Muscle of leg (tissue), 3 donors: ENCODE measurements at regions not wholly inside any gene's neighbourhood (a gene's known extent, or its start where the extent isn't known, plus 50 kb on each side); places are given as distances from the start of the nearest gene placed in this dataset.

Experiments used
- DNase-seq: peaks from one replicate; pipeline ENCODE4 v3.0.0; 2013
- H3K27ac ChIP-seq: one replicate; pipeline ENCODE4 v1.5.1; 2013; ENCODE audit warnings: mild to moderate bottlenecking, low read length, control low read depth
- H3K27me3 ChIP-seq: one replicate; pipeline ENCODE4 v1.6.1; 2013; ENCODE audit warnings: low read length; ENCODE audit not compliant: control insufficient read depth, insufficient read depth
- H3K36me3 ChIP-seq: one replicate; pipeline ENCODE4 v1.6.1; 2013; ENCODE audit warnings: low read length; ENCODE audit not compliant: control insufficient read depth, insufficient read depth
- H3K4me1 ChIP-seq: one replicate; pipeline ENCODE4 v1.6.1; 2013; ENCODE audit warnings: low read length; ENCODE audit not compliant: control insufficient read depth, insufficient read depth
- H3K4me3 ChIP-seq: one replicate; pipeline ENCODE4 v1.5.1; 2013; ENCODE audit warnings: low read length, control low read depth
- H3K9me3 ChIP-seq: replicated peaks from 2 replicates; pipeline ENCODE4 v1.6.1; 2013; ENCODE audit warnings: low read depth, low read length; ENCODE audit not compliant: control insufficient read depth
- WGBS: methylation state at CpG from one replicate; pipeline ENCODE4 v1.1.5; 2013; ENCODE audit warnings: missing lambda C conversion rate; ENCODE audit not compliant: insufficient coverage; 5-methylcytosine and 5-hydroxymethylcytosine counted together

DNA sequence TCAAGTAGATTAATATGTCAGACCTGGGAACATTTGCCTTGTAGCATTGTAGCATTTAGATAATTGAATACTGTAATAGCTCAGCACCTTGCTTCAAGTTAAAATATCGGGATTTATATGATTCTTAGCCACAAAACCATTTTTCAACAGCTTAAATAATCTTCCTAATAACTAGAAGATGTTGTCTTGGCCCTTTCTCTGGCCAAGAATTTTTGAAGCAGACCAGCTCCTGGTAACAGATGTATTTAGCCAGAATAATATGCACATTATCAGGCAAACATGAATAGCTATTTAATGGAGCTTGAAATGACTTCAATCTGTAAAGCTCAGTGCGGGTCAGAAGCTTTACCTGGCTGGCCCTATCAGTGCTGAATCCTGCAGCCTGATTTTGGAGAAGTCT lies 913.1 kb downstream of the AACS start:
- no peaks in the 10 kb centered on the region for H3K9me3 ChIP-seq
- peaks cover 6% of the 10 kb centered on the region for H3K4me1 ChIP-seq
- no peak overlapping the region for H3K27ac ChIP-seq
- no peaks in the 10 kb centered on the region for H3K27me3 ChIP-seq
- no peak overlapping the region for H3K4me3 ChIP-seq
- no peaks in the 10 kb centered on the region for H3K36me3 ChIP-seq
- DNase-seq: peak; percentile 51
- WGBS: no CpG with 5 or more reads among the region's 2 CpGs

DNA sequence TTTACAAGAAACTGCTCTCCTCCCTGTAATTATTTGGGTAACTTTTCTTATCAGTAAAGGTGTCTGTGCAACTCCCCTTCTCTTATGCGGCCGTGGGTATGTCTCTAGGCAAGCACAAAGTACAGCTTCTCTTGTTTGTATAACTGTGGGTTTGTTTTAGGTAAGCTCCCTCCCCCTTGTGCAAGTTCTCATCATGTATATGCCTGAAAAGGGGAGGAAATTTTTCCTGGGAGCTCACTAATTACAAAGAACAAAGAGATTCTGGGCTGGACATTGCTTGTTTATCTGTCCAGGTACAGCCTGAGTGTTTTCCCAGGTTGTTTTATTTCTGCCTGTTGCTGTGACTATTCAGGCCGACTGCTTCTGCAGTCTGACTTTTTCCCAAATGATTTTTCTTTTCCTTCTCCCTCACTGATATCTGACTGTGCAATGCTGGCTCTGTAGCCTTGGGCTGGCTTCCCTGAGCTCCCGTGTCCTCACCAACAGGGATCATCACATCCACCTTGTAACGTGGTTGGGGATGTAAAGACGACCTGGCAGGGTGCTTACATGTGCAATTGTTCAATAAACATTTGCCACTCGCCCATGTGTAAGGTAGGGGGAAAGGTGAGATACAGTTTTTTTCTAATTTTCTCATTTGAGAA lies 916.5 kb downstream of the AACS start:
- Histone ChIP-seq H3K4me1 (peaks cover 16% of the 10 kb centered on the region), H3K9me3 (no peaks in the 10 kb centered on the region), H3K4me3 (no peak overlapping the region), H3K27ac (no peak overlapping the region), H3K36me3 (no peaks in the 10 kb centered on the region), H3K27me3 (peaks cover 4% of the 10 kb centered on the region)
- DNase-seq: no peak
- WGBS: 60% methylated on average over 1 of the region's 7 CpGs

DNA sequence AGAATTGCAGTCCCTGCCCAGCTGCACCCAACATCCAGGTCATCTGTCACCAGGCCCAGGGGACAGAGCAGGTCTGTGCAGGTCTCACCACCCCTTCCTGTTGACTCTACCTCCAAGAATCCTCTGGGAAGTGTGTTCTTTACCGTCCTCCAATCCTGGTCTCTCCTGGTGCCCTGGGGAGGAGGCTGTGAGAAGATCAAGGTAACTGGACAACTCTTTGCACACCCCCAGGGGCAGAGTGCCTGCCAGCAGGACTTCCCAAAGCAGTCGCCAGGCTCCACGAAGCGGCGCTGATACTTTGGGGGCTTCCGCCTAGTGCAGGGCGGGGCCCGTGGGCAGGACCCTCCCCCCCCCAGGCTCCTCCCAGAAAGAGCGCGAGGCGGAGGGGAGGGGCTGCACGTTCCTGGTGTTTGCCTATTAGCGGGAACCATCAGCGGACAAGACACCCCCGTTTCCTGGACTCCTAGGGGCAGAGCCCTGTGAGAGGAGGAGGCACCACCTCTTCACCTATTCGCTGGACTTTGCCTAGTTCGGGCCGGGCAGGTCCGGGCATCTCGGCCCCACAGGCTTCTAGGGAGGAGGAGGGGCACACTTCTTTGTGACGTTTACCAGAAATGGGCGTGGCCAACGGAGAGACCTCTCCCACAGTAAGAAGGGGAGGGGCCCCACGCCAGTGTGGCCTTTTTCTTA lies 918.0 kb downstream of the AACS start:
- peaks cover 16% of the 10 kb centered on the region for H3K4me1 ChIP-seq
- peak overlapping the region; percentile 70 for H3K4me3 ChIP-seq
- no peaks in the 10 kb centered on the region for H3K9me3 ChIP-seq
- 2% methylated on average over 11 of the region's 24 CpGs for WGBS
- peaks cover 4% of the 10 kb centered on the region for H3K27me3 ChIP-seq
- H3K36me3 ChIP-seq: no peaks in the 10 kb centered on the region
- peak overlapping the region; percentile 64 for H3K27ac ChIP-seq
- peak; percentile 93 for DNase-seq

DNA sequence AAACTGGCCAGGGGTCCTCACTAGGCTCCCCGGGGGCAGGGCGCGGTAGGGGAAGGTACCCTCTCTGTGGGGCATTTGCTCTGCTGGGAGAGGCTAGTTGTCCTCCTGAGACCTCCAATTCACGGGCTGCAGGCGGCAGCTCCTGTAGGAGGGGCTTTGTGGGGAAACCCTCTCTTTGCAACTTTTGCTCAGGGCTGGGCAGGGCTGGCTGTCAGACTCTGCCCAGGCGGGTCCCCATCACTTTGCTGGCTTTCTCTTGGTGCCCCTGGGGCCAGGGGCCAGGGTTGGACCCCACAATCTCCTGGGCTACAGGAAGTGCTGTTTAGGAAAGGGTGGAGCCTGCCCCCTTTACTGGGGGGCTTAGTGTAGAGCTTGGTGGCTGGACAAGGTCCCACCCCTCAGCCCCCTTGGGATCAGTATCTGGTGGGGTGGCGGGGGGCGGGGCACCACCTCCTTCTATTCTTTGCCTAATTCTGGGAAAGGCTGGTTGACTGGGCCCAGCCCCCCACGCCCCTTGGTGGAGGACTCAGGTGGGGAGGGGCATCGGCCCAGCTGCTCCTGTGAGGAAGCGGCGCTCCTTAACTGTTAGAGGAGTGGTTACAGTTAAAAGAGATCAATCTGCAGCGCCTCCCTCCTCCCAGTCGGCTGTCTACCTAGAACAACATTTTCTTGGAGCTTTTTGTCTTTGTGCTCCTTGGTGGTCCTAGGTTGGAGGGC lies 918.7 kb downstream of the AACS start:
- no peaks in the 10 kb centered on the region for H3K9me3 ChIP-seq
- peak; percentile 49 for DNase-seq
- no peaks in the 10 kb centered on the region for H3K36me3 ChIP-seq
- peaks cover 16% of the 10 kb centered on the region for H3K4me1 ChIP-seq
- peak overlapping the region; percentile 64 for H3K27ac ChIP-seq
- 0% methylated on average over 7 of the region's 14 CpGs for WGBS
- peak overlapping the region; percentile 70 for H3K4me3 ChIP-seq
- peaks cover 4% of the 10 kb centered on the region for H3K27me3 ChIP-seq

DNA sequence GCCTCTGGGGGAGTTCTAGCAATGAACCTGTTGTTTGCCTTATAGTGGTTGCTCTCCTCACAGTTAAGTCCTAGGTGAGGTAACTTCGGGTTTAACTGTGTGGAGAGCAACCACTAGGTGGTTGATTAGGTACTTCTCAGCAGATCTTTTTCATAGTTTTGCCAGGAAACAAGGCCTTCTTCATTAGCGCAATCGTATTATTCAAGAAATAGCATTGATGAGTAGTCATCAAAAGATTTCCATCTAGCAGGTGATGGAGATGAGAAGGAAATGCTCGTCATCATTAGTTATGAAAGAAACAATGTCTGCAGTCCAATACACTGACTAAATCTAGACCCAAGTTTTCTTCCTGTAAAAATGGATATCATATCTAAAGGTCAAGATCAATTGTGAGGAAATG lies 923.3 kb downstream of the AACS start:
- Histone ChIP-seq H3K27ac (no peak overlapping the region), H3K9me3 (no peaks in the 10 kb centered on the region), H3K27me3 (peaks cover 4% of the 10 kb centered on the region), H3K4me3 (no peak overlapping the region), H3K4me1 (peaks cover 9% of the 10 kb centered on the region), H3K36me3 (no peaks in the 10 kb centered on the region)
- DNase-seq: no peak
- 100% methylated on average over 1 of the region's 4 CpGs for WGBS

DNA sequence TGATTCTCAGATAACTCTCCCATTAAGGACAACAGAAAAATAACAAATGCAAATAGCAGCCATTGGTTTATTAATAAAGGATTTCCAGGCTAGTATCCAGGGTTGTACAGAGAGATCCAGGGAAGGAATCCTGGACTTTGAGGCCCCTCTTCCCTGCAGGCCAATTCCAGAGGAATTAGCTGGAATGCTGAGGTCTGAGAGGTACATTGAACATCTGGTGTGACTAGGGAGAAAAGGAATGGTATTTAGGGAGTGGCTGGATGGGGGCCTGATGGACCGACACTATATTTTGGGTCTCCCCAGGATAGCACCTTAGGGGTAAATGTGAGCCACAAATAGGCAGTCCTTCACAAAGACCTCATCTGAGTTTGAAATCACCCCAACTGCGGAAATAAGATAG lies 924.5 kb downstream of the AACS start:
- H3K36me3 ChIP-seq: no peaks in the 10 kb centered on the region
- H3K9me3 ChIP-seq: no peaks in the 10 kb centered on the region
- DNase-seq: peak; percentile 63
- no peak overlapping the region for H3K4me3 ChIP-seq
- no CpG with 5 or more reads among the region's 2 CpGs for WGBS
- peaks cover 3% of the 10 kb centered on the region for H3K27me3 ChIP-seq
- H3K27ac ChIP-seq: no peak overlapping the region
- H3K4me1 ChIP-seq: no peaks in the 10 kb centered on the region

DNA sequence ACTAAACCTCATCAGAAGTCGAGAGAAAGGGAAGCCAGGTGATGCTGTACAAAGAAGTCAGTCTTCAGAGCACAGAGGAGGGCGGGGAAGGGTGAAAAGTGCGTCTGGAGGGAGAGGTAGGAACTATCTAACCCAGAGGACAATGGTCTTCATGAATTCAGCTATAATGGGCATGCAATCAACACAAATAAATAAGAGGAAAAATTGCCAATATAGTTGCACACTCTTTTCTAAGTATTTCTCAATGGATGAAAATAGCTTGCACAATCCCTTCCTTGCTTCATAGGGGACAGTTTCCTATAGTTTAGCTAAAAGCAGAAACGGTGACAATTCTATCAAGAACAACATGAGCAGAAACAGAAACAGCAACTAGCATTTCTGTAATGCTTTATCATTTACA lies 931.2 kb downstream of the AACS start:
- no peaks in the 10 kb centered on the region for H3K4me1 ChIP-seq
- no CpG with 5 or more reads among the region's 4 CpGs for WGBS
- no peaks in the 10 kb centered on the region for H3K27me3 ChIP-seq
- no peak for DNase-seq
- no peaks in the 10 kb centered on the region for H3K9me3 ChIP-seq
- no peaks in the 10 kb centered on the region for H3K36me3 ChIP-seq
- no peak overlapping the region for H3K27ac ChIP-seq
- H3K4me3 ChIP-seq: no peak overlapping the region

DNA sequence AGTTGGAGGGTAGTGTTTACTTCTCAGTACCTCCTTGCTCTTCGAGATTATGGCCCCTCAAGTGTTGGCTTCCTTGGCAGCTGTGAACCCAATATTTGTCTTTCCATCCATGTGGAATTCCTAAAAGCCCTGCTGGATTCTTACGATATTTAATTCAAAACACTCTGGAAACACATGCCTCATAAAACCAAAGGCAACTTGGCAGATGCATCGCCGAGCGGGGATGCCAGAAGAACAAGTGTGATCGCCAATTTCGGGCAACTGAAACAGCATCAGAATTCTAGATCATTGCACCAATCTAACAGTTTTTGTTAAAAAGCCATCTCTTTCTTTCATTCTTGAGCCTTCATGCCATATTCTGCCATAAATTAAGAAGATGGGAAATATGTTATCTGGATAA lies 934.4 kb downstream of the AACS start:
- DNase-seq: no peak
- no peaks in the 10 kb centered on the region for H3K4me1 ChIP-seq
- no peak overlapping the region for H3K27ac ChIP-seq
- WGBS: 64% methylated on average over 7 of the region's 7 CpGs
- H3K27me3 ChIP-seq: no peaks in the 10 kb centered on the region
- no peak overlapping the region for H3K4me3 ChIP-seq
- H3K9me3 ChIP-seq: peaks cover 12% of the 10 kb centered on the region
- H3K36me3 ChIP-seq: no peaks in the 10 kb centered on the region

DNA sequence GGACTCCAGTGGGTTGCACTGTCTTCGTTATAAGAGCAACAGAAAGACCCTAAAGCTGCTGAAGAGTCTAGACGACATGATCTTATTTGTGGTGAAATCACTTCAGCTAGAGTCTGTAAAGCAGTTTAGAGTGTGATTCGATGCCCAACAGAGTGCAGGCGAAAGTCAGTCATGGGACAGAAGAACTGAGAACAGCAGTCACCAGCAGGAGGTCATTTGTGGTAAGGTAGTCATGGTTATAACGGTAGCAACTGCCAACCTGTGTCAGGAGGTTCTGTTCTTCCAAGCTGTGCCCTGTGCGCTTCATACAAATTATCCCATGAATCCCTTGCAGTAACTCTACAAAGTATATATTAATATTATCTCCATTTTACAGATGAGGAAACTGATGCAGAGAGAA lies 954.1 kb downstream of the AACS start:
- DNase-seq: no peak
- Histone ChIP-seq H3K27ac (no peak overlapping the region), H3K4me3 (no peak overlapping the region), H3K9me3 (peaks cover 8% of the 10 kb centered on the region), H3K36me3 (no peaks in the 10 kb centered on the region), H3K27me3 (no peaks in the 10 kb centered on the region), H3K4me1 (no peaks in the 10 kb centered on the region)
- 90% methylated on average over 2 of the region's 6 CpGs for WGBS

DNA sequence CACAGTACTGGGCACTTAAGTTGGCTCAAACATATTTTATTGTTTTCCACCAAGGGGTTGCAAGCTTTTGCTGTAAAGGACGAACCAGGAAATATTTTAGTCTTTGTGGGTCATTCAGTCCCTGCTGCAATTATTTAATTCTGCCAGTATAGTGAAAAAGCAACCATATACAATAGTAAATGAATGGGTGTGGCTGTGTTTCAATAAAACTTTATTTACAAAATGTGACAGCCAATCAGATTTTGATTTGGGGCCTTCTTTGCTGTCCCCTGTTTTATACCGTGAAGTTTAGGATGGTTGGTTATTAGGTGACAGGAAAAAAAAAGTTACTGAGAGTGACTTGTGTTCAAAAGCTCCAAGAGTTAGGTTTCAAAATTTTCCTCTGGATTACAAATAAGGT lies 956.4 kb downstream of the AACS start:
- Histone ChIP-seq H3K27me3 (no peaks in the 10 kb centered on the region), H3K4me1 (no peaks in the 10 kb centered on the region), H3K27ac (no peak overlapping the region), H3K4me3 (no peak overlapping the region), H3K9me3 (peaks cover 8% of the 10 kb centered on the region), H3K36me3 (no peaks in the 10 kb centered on the region)
- no CpG with 5 or more reads among the region's 2 CpGs for WGBS
- no peak for DNase-seq
